ENCODE measurements at regions not wholly inside any gene's neighbourhood (a gene's known extent, or its start where the extent isn't known, plus 50 kb on each side); places are given as distances from the start of the nearest gene placed in this dataset.

DNA sequence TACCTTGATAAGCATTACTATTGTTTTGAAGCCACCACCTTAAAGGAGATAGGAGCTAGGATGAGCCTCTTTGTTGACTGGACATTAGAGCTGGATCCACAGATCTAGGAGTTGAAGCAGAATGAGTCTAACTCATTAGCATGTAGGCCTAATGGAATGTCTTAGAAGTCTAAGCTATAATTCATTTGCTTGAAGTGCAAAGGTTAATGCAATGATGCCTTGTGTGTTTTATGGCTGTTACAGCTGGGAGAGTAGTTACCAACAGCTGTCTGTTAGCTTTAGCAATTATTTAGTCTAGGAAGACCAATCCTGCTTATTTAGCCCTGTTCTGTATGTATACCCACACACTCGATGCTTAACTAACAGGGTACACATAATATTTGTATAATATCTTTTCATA lies 419.3 kb downstream of the TUSC7 start:
- Histone ChIP-seq H3F3A (replicated peaks; ENCODE audit: insufficient read depth) (no peaks in the 10 kb centered on the region), H3K4me2 (no peak overlapping the region), H2AFZ (ENCODE audit: low read depth) (no peak overlapping the region), H3K9me2 (no peaks in the 10 kb centered on the region), H4K20me1 (ENCODE audit: insufficient read depth) (no peaks in the 10 kb centered on the region), H3K27me3 (ENCODE audit: insufficient read depth) (no peaks in the 10 kb centered on the region), H3K9me3 (no peaks in the 10 kb centered on the region), H3K27ac (ENCODE audit: low read depth in 2 of 2, low read length in 1 of 2) (no peak overlapping the region), H3K9ac (no peak overlapping the region), H3K36me3 (replicated peaks in 1 of 2; ENCODE audit: control insufficient read depth in 1 of 2, insufficient read depth in 2 of 2, low read length in 1 of 2) (no peaks in the 10 kb centered on the region), H3K4me3 (ENCODE audit: low read depth in 2 of 2, low read length in 1 of 2) (no peak overlapping the region), H3K79me2 (ENCODE audit: insufficient read depth) (no peaks in the 10 kb centered on the region), H3K4me1 (ENCODE audit: control insufficient read depth in 1 of 2, insufficient read depth in 2 of 2, low read depth in 1 of 2, low read length in 1 of 2) (peaks cover 0 to 7% of the 10 kb centered on the region in 2 experiments; a peak in 2 of 4 replicates)
- CTCF ChIA-PET, result interaction anchor here (1.5 kb wide), 1 partner anchor 70 kb away, joined by 4 read pairs; no protein-coding TSS in a partner anchor
- TF ChIP-seq EP300 (IDR thresholded peaks at IDR 0.05; ENCODE audit: borderline replicate concordance in 1 of 2, low read depth in 1 of 2, low read length in 1 of 2), result no peak
- TF ChIP-seq NFIC (IDR thresholded peaks at IDR 0.05; ENCODE audit: borderline replicate concordance), result no peak
- TF ChIP-seq CHD2 (IDR thresholded peaks at IDR 0.05; ENCODE audit: low read length, partially characterized antibody), result no peak
- no peak for TF ChIP-seq RAD21 (IDR thresholded peaks at IDR 0.05; ENCODE audit: low read length)
- TF ChIP-seq MAX (IDR thresholded peaks at IDR 0.05; ENCODE audit: low read depth), result no peak
- TF ChIP-seq GABPA (IDR thresholded peaks at IDR 0.05; ENCODE audit: low read depth), result no peak
- no peak for TF ChIP-seq YY1 (IDR thresholded peaks at IDR 0.05; ENCODE audit: low read depth)
- TF ChIP-seq GATA2 (CRISPR knock-in tag; IDR thresholded peaks at IDR 0.05), result no peak
- no peak for TF ChIP-seq JUND (IDR thresholded peaks at IDR 0.05)
- no peak for TF ChIP-seq RXRA (IDR thresholded peaks at IDR 0.05; ENCODE audit: borderline replicate concordance, low read depth)
- no peak for TF ChIP-seq FOSL2 (IDR thresholded peaks at IDR 0.05; ENCODE audit: borderline replicate concordance, low read depth)
- no peak for TF ChIP-seq USF1 (IDR thresholded peaks at IDR 0.05; ENCODE audit: borderline replicate concordance, low read depth)
- no peak for DNase-seq
- 93% methylated on average over 1 of the region's 1 CpG for WGBS (ENCODE audit: low lambda C conversion rate)
- POLR2A ChIA-PET, result no interaction called here

DNA sequence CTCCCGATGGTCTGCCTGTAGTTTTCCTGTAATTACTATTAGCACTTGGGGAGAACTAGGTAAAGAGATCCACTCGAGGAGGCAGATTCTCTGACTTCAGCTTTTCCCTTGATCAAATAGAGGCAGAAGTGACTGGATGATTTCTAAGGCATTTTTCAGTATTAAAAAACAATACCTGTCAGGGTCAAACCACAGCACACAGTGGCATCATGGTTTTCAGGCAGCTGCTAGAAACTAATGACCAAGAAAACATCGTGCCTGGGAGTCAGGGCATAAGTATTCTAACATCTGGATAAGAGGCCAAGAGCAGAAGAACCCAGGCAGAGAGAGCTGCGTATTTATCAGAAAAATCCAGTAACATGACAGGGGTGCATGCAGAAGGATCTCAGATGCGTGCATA lies 419.9 kb downstream of the TUSC7 start:
- 85% methylated on average over 5 of the region's 5 CpGs for WGBS (ENCODE audit: low lambda C conversion rate)
- DNase-seq, result no peak
- H3K4me2 ChIP-seq, result no peak overlapping the region
- ChIA-PET CTCF (interaction anchor here (1.5 kb wide), 1 partner anchor 70 kb away, joined by 4 read pairs; no protein-coding TSS in a partner anchor), POLR2A (no interaction called here)
- H3K27me3 ChIP-seq (ENCODE audit: insufficient read depth), result no peaks in the 10 kb centered on the region
- H3F3A ChIP-seq (replicated peaks; ENCODE audit: insufficient read depth), result no peaks in the 10 kb centered on the region
- H4K20me1 ChIP-seq (ENCODE audit: insufficient read depth), result no peaks in the 10 kb centered on the region
- H3K9ac ChIP-seq, result no peak overlapping the region
- H3K79me2 ChIP-seq (ENCODE audit: insufficient read depth), result no peaks in the 10 kb centered on the region
- H3K27ac ChIP-seq (ENCODE audit: low read depth in 2 of 2, low read length in 1 of 2), result no peak overlapping the region
- H3K4me1 ChIP-seq (ENCODE audit: control insufficient read depth in 1 of 2, insufficient read depth in 2 of 2, low read depth in 1 of 2, low read length in 1 of 2), result peaks cover 0 to 7% of the 10 kb centered on the region in 2 experiments; a peak in 2 of 4 replicates
- no peaks in the 10 kb centered on the region for H3K9me2 ChIP-seq
- no peaks in the 10 kb centered on the region for H3K36me3 ChIP-seq (replicated peaks in 1 of 2; ENCODE audit: control insufficient read depth in 1 of 2, insufficient read depth in 2 of 2, low read length in 1 of 2)
- no peak overlapping the region for H2AFZ ChIP-seq (ENCODE audit: low read depth)
- no peak overlapping the region for H3K4me3 ChIP-seq (ENCODE audit: low read depth in 2 of 2, low read length in 1 of 2)
- H3K9me3 ChIP-seq, result no peaks in the 10 kb centered on the region
- no peak for TF ChIP-seq MEF2A (IDR thresholded peaks at IDR 0.05; ENCODE audit: borderline replicate concordance, low read depth)
- TF ChIP-seq MAX (IDR thresholded peaks at IDR 0.05; ENCODE audit: low read depth), result no peak
- no peak for TF ChIP-seq ELF1 (IDR thresholded peaks at IDR 0.05)
- TF ChIP-seq YY1 (IDR thresholded peaks at IDR 0.05; ENCODE audit: low read depth), result no peak
- TF ChIP-seq TAF1 (IDR thresholded peaks at IDR 0.05; ENCODE audit: borderline replicate concordance, low read depth, low read length), result no peak
- no peak for TF ChIP-seq TEAD4 (IDR thresholded peaks at IDR 0.05; ENCODE audit: borderline replicate concordance, insufficient read depth)
- no peak for TF ChIP-seq SIN3A (IDR thresholded peaks at IDR 0.05; ENCODE audit: borderline replicate concordance, low read depth, low read length)
- TF ChIP-seq USF1 (IDR thresholded peaks at IDR 0.05; ENCODE audit: borderline replicate concordance, low read depth), result no peak
- no peak for TF ChIP-seq GATA2 (CRISPR knock-in tag; IDR thresholded peaks at IDR 0.05)
- TF ChIP-seq RFX5 (IDR thresholded peaks at IDR 0.05; ENCODE audit: low read length), result no peak
- no peak for TF ChIP-seq RCOR1 (IDR thresholded peaks at IDR 0.05; ENCODE audit: low read length)
- TF ChIP-seq NFIC (IDR thresholded peaks at IDR 0.05; ENCODE audit: borderline replicate concordance), result no peak
- TF ChIP-seq FOXM1 (IDR thresholded peaks at IDR 0.05; ENCODE audit: low read depth), result no peak
- TF ChIP-seq, protein P1, sequence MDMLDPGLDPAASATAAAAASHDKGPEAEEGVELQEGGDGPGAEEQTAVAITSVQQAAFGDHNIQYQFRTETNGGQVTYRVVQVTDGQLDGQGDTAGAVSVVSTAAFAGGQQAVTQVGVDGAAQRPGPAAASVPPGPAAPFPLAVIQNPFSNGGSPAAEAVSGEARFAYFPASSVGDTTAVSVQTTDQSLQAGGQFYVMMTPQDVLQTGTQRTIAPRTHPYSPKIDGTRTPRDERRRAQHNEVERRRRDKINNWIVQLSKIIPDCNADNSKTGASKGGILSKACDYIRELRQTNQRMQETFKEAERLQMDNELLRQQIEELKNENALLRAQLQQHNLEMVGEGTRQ (IDR thresholded peaks at IDR 0.05; ENCODE audit: borderline replicate concordance, low read depth, low read length), result no peak
- TF ChIP-seq MXI1 (IDR thresholded peaks at IDR 0.05; ENCODE audit: low read depth, low read length), result no peak
- TF ChIP-seq NRF1 (IDR thresholded peaks at IDR 0.05; ENCODE audit: low read depth, low read length), result no peak
- TF ChIP-seq, protein P2, sequence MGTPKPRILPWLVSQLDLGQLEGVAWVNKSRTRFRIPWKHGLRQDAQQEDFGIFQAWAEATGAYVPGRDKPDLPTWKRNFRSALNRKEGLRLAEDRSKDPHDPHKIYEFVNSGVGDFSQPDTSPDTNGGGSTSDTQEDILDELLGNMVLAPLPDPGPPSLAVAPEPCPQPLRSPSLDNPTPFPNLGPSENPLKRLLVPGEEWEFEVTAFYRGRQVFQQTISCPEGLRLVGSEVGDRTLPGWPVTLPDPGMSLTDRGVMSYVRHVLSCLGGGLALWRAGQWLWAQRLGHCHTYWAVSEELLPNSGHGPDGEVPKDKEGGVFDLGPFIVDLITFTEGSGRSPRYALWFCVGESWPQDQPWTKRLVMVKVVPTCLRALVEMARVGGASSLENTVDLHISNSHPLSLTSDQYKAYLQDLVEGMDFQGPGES (IDR thresholded peaks at IDR 0.05; ENCODE audit: low read depth, low read length), result no peak
- TF ChIP-seq RAD21 (IDR thresholded peaks at IDR 0.05; ENCODE audit: low read length), result no peak
